ENCODE measurements at regions not wholly inside any gene's neighbourhood (a gene's known extent, or its start where the extent isn't known, plus 50 kb on each side); places are given as distances from the start of the nearest gene placed in this dataset.

DNA sequence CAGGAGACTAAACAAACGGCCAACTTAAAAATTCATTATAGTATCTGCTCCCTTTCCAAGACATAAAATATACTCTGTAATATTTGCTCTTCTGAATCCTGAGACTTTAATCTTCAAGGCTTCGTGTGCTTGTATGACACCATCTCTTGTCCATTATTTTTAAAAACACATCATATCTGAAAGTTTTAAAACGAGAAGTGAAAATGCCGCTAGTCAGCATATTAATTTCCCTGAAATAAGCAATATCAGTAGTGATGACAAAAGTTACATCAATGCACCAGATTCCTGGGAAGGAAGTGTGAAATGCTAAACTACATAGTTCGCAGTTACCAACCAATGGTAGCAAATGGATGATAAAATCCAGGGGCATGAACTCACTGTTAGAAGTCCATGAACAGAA lies 66.8 kb upstream of the EXOC1L start:
- TF ChIP-seq TSHZ1 (tag by site-specific recombination; IDR thresholded peaks at IDR 0.05; ENCODE audit: borderline replicate concordance) (no peak), ZNF274 (IDR thresholded peaks at IDR 0.05; ENCODE audit: low read length) (no peak), ZNF274 (tag by site-specific recombination; IDR thresholded peaks at IDR 0.05; ENCODE audit: borderline replicate concordance) (no peak), ZNF707 (tag by site-specific recombination; IDR thresholded peaks at IDR 0.05) (no peak), SETDB1 (IDR thresholded peaks at IDR 0.05; ENCODE audit: insufficient read length, low read length) (no peak), ZNF341 (tag by site-specific recombination; IDR thresholded peaks at IDR 0.05; ENCODE audit: low read depth) (no peak)
- TF ChIP-seq, protein P1, sequence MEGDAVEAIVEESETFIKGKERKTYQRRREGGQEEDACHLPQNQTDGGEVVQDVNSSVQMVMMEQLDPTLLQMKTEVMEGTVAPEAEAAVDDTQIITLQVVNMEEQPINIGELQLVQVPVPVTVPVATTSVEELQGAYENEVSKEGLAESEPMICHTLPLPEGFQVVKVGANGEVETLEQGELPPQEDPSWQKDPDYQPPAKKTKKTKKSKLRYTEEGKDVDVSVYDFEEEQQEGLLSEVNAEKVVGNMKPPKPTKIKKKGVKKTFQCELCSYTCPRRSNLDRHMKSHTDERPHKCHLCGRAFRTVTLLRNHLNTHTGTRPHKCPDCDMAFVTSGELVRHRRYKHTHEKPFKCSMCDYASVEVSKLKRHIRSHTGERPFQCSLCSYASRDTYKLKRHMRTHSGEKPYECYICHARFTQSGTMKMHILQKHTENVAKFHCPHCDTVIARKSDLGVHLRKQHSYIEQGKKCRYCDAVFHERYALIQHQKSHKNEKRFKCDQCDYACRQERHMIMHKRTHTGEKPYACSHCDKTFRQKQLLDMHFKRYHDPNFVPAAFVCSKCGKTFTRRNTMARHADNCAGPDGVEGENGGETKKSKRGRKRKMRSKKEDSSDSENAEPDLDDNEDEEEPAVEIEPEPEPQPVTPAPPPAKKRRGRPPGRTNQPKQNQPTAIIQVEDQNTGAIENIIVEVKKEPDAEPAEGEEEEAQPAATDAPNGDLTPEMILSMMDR (tag by site-specific recombination; IDR thresholded peaks at IDR 0.05) = no peak
